ENCODE measurements at regions not wholly inside any gene's neighbourhood (a gene's known extent, or its start where the extent isn't known, plus 50 kb on each side); places are given as distances from the start of the nearest gene placed in this dataset.

- DNase-seq (ENCODE audit: low read depth, low spot score), result no peak
- Histone ChIP-seq H3K79me2 (ENCODE audit: insufficient read depth, low read length) (no peaks in the 10 kb centered on the region), H3K27me3 (ENCODE audit: insufficient read depth, low read length) (no peaks in the 10 kb centered on the region), H4K20me1 (ENCODE audit: insufficient read depth) (no peaks in the 10 kb centered on the region), H3K27ac (ENCODE audit: low read depth, low read length) (no peak overlapping the region), H3K9me2 (ENCODE audit: insufficient read depth) (no peaks in the 10 kb centered on the region), H3K4me1 (ENCODE audit: control insufficient read depth in 1 of 2, insufficient read depth in 2 of 2, low read length in 2 of 2) (no peaks in the 10 kb centered on the region), H3K9me3 (ENCODE audit: control insufficient read depth in 1 of 2, insufficient read depth in 1 of 2, low read depth in 1 of 2, low read length in 2 of 2) (peaks cover 0 to 6% of the 10 kb centered on the region in 2 experiments; a peak in 1 of 4 replicates), H3K36me3 (ENCODE audit: control insufficient read depth in 1 of 2, insufficient read depth in 2 of 2, low read length in 2 of 2) (no peaks in the 10 kb centered on the region), H2AFZ (ENCODE audit: low read depth, low read length, poor library complexity, severe bottlenecking) (no peak overlapping the region), H3K9ac (ENCODE audit: low read length) (no peak overlapping the region), H3K4me3 (replicated peaks in 1 of 2; ENCODE audit: low read depth in 1 of 2, low read length in 2 of 2) (no peak overlapping the region), H3K4me2 (ENCODE audit: low read length) (no peak overlapping the region)
- CTCF ChIA-PET, result no interaction called here
- TF ChIP-seq POLR2AphosphoS5 (IDR thresholded peaks at IDR 0.05; ENCODE audit: low read depth, low read length) (no peak), ELF1 (IDR thresholded peaks at IDR 0.05; ENCODE audit: borderline replicate concordance, low read depth) (no peak), SP1 (IDR thresholded peaks at IDR 0.05; ENCODE audit: low read depth) (no peak), SRF (IDR thresholded peaks at IDR 0.05; ENCODE audit: low read depth) (no peak), EGR1 (IDR thresholded peaks at IDR 0.05; ENCODE audit: low read depth) (no peak), CTCF (IDR thresholded peaks at IDR 0.05 in 2 of 3, conservative IDR thresholded peaks at IDR 0.05 in 1 of 3; ENCODE audit: borderline replicate concordance in 1 of 3, insufficient read depth in 1 of 3, low read depth in 2 of 3, low read length in 2 of 3) (no peak), FOSL1 (IDR thresholded peaks at IDR 0.05; ENCODE audit: low read depth) (no peak), ZBTB33 (IDR thresholded peaks at IDR 0.05; ENCODE audit: extremely low read depth, insufficient replicate concordance, low read length) (no peak), ZNF274 (IDR thresholded peaks at IDR 0.05; ENCODE audit: low read depth, low read length) (no peak), TCF7L2 (IDR thresholded peaks at IDR 0.05; ENCODE audit: borderline replicate concordance, extremely low read depth, insufficient read depth, insufficient read length) (no peak), MAX (IDR thresholded peaks at IDR 0.05) (no peak), JUND (IDR thresholded peaks at IDR 0.05) (no peak), CEBPB (IDR thresholded peaks at IDR 0.05; ENCODE audit: low read depth) (no peak), EZH2phosphoT487 (IDR thresholded peaks at IDR 0.05; ENCODE audit: borderline replicate concordance) (no peak), ZFX (IDR thresholded peaks at IDR 0.05) (no peak), ATF3 (IDR thresholded peaks at IDR 0.05) (no peak), POLR2A (IDR thresholded peaks at IDR 0.05; ENCODE audit: borderline replicate concordance, extremely low read depth, insufficient read depth, insufficient read length) (no peak), CBX3 (IDR thresholded peaks at IDR 0.05; ENCODE audit: low read depth) (no peak), REST (IDR thresholded peaks at IDR 0.05; ENCODE audit: low read depth) (no peak), SIN3A (IDR thresholded peaks at IDR 0.05; ENCODE audit: low read depth) (no peak)
- RAD21 ChIA-PET (ENCODE audit: low non-redundant PET in 1 of 2, low total read pairs in 2 of 2, uncharacterized antibody in 2 of 2, unreplicated experiment in 2 of 2), result no interaction called here
- POLR2A ChIA-PET, result no interaction called here
- no TSS peak for BruUV-seq (replicated peaks)
- no peak for ATAC-seq
- intact Hi-C loops (cut with micrococcal nuclease), result no loop called here
These were observed 266.5 kb downstream of the EIPR1 start for GRCh38 chr2:3110994-3111666.

All from HCT116 (cell line).